ENCODE measurements at regions not wholly inside any gene's neighbourhood (a gene's known extent, or its start where the extent isn't known, plus 50 kb on each side); places are given as distances from the start of the nearest gene placed in this dataset.

DNA sequence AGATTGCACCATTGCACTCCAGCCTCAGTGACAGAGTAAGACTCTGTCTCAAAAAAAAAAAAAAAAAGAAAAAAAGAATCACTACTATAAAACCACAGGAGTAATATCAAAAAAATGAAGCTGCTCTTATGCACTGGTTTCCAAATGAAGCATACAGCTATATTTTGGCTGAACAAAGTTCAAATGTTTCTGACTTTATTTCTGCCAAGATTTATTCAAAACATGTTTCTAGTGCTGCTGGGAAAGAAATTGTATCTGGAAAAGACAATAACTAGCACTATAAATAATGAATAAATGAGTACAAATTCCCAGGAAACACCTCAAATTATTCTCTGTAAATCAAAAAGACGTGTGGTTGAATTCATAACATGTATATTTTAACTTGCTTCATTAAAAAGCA lies 102.5 kb upstream of the MME start:
- Histone ChIP-seq H3K27me3 (ENCODE audit: insufficient read depth, low read length) (no peaks in the 10 kb centered on the region), H2BK5ac (ENCODE audit: low read depth, low read length, poor library complexity) (no peak overlapping the region), H2AFZ (ENCODE audit: insufficient read depth, low read length, poor library complexity) (no peak overlapping the region), H3K23ac (ENCODE audit: low read length) (no peak overlapping the region), H3K36me3 (ENCODE audit: control insufficient read depth in 1 of 2, insufficient read depth in 2 of 2, low read length in 2 of 2) (no peaks in the 10 kb centered on the region), H3K4me3 (ENCODE audit: low read depth, low read length) (no peak overlapping the region), H2BK120ac (ENCODE audit: insufficient read depth, low read length, poor library complexity) (no peak overlapping the region), H2BK12ac (ENCODE audit: low read length) (no peak overlapping the region), H4K12ac (ENCODE audit: low read depth, low read length) (no peak overlapping the region), H4K8ac (ENCODE audit: low read depth, low read length) (no peak overlapping the region), H3K9ac (ENCODE audit: low read length) (no peak overlapping the region), H3K27ac (ENCODE audit: low read depth, low read length) (no peak overlapping the region), H3K4me1 (ENCODE audit: control insufficient read depth in 1 of 2, insufficient read depth in 2 of 2, low read length in 2 of 2) (peaks cover 3 to 4% of the 10 kb centered on the region in 2 experiments), H3K79me1 (ENCODE audit: low read length) (peaks cover 2% of the 10 kb centered on the region), H3K14ac (ENCODE audit: low read length) (no peak overlapping the region), H3K9me3 (ENCODE audit: insufficient read depth, low read depth, low read length) (no peaks in the 10 kb centered on the region), H2AK5ac (ENCODE audit: low read length) (no peak overlapping the region), H3K79me2 (ENCODE audit: control insufficient read depth, insufficient read depth, low read length, poor library complexity) (no peaks in the 10 kb centered on the region), H3K18ac (ENCODE audit: low read length) (no peak overlapping the region), H3K4ac (ENCODE audit: low read depth, low read length) (no peak overlapping the region), H4K91ac (ENCODE audit: low read depth, low read length) (no peak overlapping the region), H3K4me2 (ENCODE audit: low read length) (no peak overlapping the region)
- no peak for DNase-seq
- WGBS (ENCODE audit: extremely low coverage, insufficient coverage, insufficient read length), result no CpG with 5 or more reads among the region's 1 CpG

DNA sequence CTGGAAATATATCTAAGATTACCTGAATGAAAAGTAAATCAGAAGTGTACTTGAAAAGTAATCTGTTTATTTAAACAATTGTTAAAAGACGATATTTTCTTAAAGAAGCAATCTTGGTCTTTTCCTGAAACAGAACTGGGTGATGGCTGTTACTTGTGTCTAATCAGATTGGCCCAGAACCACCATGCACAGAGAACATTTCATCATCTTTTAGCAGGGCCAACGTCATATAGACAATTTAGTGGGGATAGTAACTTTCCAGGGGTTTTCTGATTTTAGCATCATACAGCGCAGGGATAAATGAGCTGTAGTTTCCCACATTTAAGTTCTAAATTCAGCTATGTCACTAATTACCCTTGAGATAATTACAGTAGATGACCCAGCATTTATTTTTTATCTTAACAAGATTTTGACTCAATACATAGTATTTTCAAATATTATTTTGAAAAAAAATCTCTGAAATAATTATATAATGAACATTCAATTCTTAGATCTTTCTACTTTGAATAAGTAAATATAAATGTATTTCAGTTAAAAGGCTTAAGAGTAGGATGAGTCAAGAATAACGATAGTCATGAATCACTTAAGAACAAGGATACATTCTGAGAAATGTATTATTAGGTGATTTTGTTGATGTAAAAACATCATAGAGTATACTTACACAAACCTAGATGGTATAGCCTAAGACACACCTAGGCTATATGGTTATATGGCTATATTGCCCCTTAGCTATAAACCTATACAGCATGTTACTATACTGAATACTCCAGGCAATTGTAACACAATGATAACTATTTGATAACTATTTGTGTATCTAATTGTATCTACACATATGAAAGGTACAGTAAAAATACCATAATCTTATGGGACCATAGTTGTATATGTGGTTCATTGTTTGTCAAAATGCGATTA lies 103.8 kb upstream of the MME start:
- H3K4me2 ChIP-seq (ENCODE audit: low read length), result no peak overlapping the region
- no peak overlapping the region for H2AFZ ChIP-seq (ENCODE audit: insufficient read depth, low read length, poor library complexity)
- no peaks in the 10 kb centered on the region for H3K79me2 ChIP-seq (ENCODE audit: control insufficient read depth, insufficient read depth, low read length, poor library complexity)
- H3K14ac ChIP-seq (ENCODE audit: low read length), result no peak overlapping the region
- H3K18ac ChIP-seq (ENCODE audit: low read length), result no peak overlapping the region
- no peak overlapping the region for H4K12ac ChIP-seq (ENCODE audit: low read depth, low read length)
- no peaks in the 10 kb centered on the region for H3K36me3 ChIP-seq (ENCODE audit: control insufficient read depth in 1 of 2, insufficient read depth in 2 of 2, low read length in 2 of 2)
- H3K27me3 ChIP-seq (ENCODE audit: insufficient read depth, low read length), result no peaks in the 10 kb centered on the region
- no peak overlapping the region for H2BK120ac ChIP-seq (ENCODE audit: insufficient read depth, low read length, poor library complexity)
- no peak overlapping the region for H4K8ac ChIP-seq (ENCODE audit: low read depth, low read length)
- no peak overlapping the region for H3K4ac ChIP-seq (ENCODE audit: low read depth, low read length)
- no CpG with 5 or more reads among the region's 5 CpGs for WGBS (ENCODE audit: extremely low coverage, insufficient coverage, insufficient read length)
- no peak overlapping the region for H3K23ac ChIP-seq (ENCODE audit: low read length)
- H3K4me1 ChIP-seq (ENCODE audit: control insufficient read depth in 1 of 2, insufficient read depth in 2 of 2, low read length in 2 of 2), result peaks cover 3 to 6% of the 10 kb centered on the region in 2 experiments
- DNase-seq, result peak in 1 of 2 donors; percentile 30
- peaks cover 4% of the 10 kb centered on the region for H3K79me1 ChIP-seq (ENCODE audit: low read length)
- no peak overlapping the region for H2BK5ac ChIP-seq (ENCODE audit: low read depth, low read length, poor library complexity)
- H3K9me3 ChIP-seq (ENCODE audit: insufficient read depth, low read depth, low read length), result no peaks in the 10 kb centered on the region
- no peak overlapping the region for H3K9ac ChIP-seq (ENCODE audit: low read length)
- no peak overlapping the region for H2AK5ac ChIP-seq (ENCODE audit: low read length)
- H2BK12ac ChIP-seq (ENCODE audit: low read length), result no peak overlapping the region
- no peak overlapping the region for H3K4me3 ChIP-seq (ENCODE audit: low read depth, low read length)
- no peak overlapping the region for H3K27ac ChIP-seq (ENCODE audit: low read depth, low read length)
- H4K91ac ChIP-seq (ENCODE audit: low read depth, low read length), result no peak overlapping the region

DNA sequence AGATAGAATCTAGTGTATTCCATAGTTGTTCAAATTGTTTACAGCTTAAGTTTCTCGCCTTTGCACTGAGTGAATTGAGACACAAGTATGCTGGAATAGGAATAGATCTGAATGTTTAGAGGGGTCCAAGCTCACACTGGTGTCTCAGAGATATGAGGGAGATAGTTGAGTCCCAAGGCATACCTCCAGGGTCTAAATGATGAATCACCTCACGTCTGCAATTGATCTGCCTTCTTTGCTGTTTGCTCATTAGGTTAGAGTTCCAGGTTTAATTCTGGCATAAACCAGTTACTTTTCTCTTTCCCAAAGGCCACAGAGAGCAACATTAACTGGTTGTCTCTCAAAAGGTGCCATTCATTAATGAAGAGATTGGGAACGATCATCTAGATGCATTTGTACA lies 106.3 kb upstream of the MME start:
- H3K27ac ChIP-seq (ENCODE audit: low read depth, low read length), result no peak overlapping the region
- H3K23ac ChIP-seq (ENCODE audit: low read length), result no peak overlapping the region
- H3K9me3 ChIP-seq (ENCODE audit: insufficient read depth, low read depth, low read length), result no peaks in the 10 kb centered on the region
- DNase-seq, result peak; percentile 80 to 85
- H3K4me3 ChIP-seq (ENCODE audit: low read depth, low read length), result no peak overlapping the region
- H4K91ac ChIP-seq (ENCODE audit: low read depth, low read length), result no peak overlapping the region
- no peak overlapping the region for H3K4me2 ChIP-seq (ENCODE audit: low read length)
- no peak overlapping the region for H2AFZ ChIP-seq (ENCODE audit: insufficient read depth, low read length, poor library complexity)
- peaks cover 5% of the 10 kb centered on the region for H3K79me1 ChIP-seq (ENCODE audit: low read length)
- no peak overlapping the region for H3K18ac ChIP-seq (ENCODE audit: low read length)
- no peak overlapping the region for H2BK12ac ChIP-seq (ENCODE audit: low read length)
- H3K79me2 ChIP-seq (ENCODE audit: control insufficient read depth, insufficient read depth, low read length, poor library complexity), result no peaks in the 10 kb centered on the region
- no peak overlapping the region for H3K9ac ChIP-seq (ENCODE audit: low read length)
- no peak overlapping the region for H4K8ac ChIP-seq (ENCODE audit: low read depth, low read length)
- no peak overlapping the region for H2BK120ac ChIP-seq (ENCODE audit: insufficient read depth, low read length, poor library complexity)
- no peak overlapping the region for H2BK5ac ChIP-seq (ENCODE audit: low read depth, low read length, poor library complexity)
- H3K36me3 ChIP-seq (ENCODE audit: control insufficient read depth in 1 of 2, insufficient read depth in 2 of 2, low read length in 2 of 2), result no peaks in the 10 kb centered on the region
- H4K12ac ChIP-seq (ENCODE audit: low read depth, low read length), result no peak overlapping the region
- peaks cover 3 to 6% of the 10 kb centered on the region in 2 experiments for H3K4me1 ChIP-seq (ENCODE audit: control insufficient read depth in 1 of 2, insufficient read depth in 2 of 2, low read length in 2 of 2)
- H3K27me3 ChIP-seq (ENCODE audit: insufficient read depth, low read length), result no peaks in the 10 kb centered on the region
- no peak overlapping the region for H3K14ac ChIP-seq (ENCODE audit: low read length)
- no peak overlapping the region for H3K4ac ChIP-seq (ENCODE audit: low read depth, low read length)
- no CpG with 5 or more reads among the region's 3 CpGs for WGBS (ENCODE audit: extremely low coverage, insufficient coverage, insufficient read length)
- no peak overlapping the region for H2AK5ac ChIP-seq (ENCODE audit: low read length)

DNA sequence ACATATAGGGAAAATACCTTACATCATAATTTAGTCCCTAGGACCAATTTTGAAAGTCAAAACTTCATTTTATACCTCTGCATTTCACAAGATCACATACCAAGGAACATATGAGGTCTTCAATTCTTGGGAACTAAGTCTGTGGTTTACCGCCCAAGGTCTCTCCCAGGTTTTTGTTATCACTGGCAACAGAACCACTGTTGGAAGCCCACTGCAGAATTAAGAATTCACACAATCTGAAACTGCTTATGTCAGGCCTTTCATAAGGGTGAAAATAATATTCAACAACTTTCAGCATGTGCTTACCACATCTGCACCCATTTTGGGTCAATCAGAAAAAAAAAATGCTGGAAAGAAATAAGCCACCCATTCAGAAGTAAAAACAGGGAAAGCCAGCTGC lies 107.2 kb upstream of the MME start:
- H4K8ac ChIP-seq (ENCODE audit: low read depth, low read length), result no peak overlapping the region
- peaks cover 3 to 6% of the 10 kb centered on the region in 2 experiments for H3K4me1 ChIP-seq (ENCODE audit: control insufficient read depth in 1 of 2, insufficient read depth in 2 of 2, low read length in 2 of 2)
- no peak overlapping the region for H3K9ac ChIP-seq (ENCODE audit: low read length)
- no peak overlapping the region for H3K4ac ChIP-seq (ENCODE audit: low read depth, low read length)
- no peak overlapping the region for H3K27ac ChIP-seq (ENCODE audit: low read depth, low read length)
- no peak overlapping the region for H2BK120ac ChIP-seq (ENCODE audit: insufficient read depth, low read length, poor library complexity)
- H3K4me2 ChIP-seq (ENCODE audit: low read length), result no peak overlapping the region
- no peak overlapping the region for H3K23ac ChIP-seq (ENCODE audit: low read length)
- peak overlapping the region; percentile 30 for H2BK12ac ChIP-seq (ENCODE audit: low read length)
- H3K4me3 ChIP-seq (ENCODE audit: low read depth, low read length), result no peak overlapping the region
- peak overlapping the region; percentile 5 for H4K91ac ChIP-seq (ENCODE audit: low read depth, low read length)
- no peak overlapping the region for H4K12ac ChIP-seq (ENCODE audit: low read depth, low read length)
- H2BK5ac ChIP-seq (ENCODE audit: low read depth, low read length, poor library complexity), result no peak overlapping the region
- H3K79me1 ChIP-seq (ENCODE audit: low read length), result peaks cover 6% of the 10 kb centered on the region
- no peak overlapping the region for H3K18ac ChIP-seq (ENCODE audit: low read length)
- H3K79me2 ChIP-seq (ENCODE audit: control insufficient read depth, insufficient read depth, low read length, poor library complexity), result no peaks in the 10 kb centered on the region
- no peaks in the 10 kb centered on the region for H3K27me3 ChIP-seq (ENCODE audit: insufficient read depth, low read length)
- H2AFZ ChIP-seq (ENCODE audit: insufficient read depth, low read length, poor library complexity), result no peak overlapping the region
- no peak overlapping the region for H2AK5ac ChIP-seq (ENCODE audit: low read length)
- no peaks in the 10 kb centered on the region for H3K9me3 ChIP-seq (ENCODE audit: insufficient read depth, low read depth, low read length)
- H3K36me3 ChIP-seq (ENCODE audit: control insufficient read depth in 1 of 2, insufficient read depth in 2 of 2, low read length in 2 of 2), result no peaks in the 10 kb centered on the region
- no peak for DNase-seq
- H3K14ac ChIP-seq (ENCODE audit: low read length), result no peak overlapping the region
- no CpG with 5 or more reads among the region's 1 CpG for WGBS (ENCODE audit: extremely low coverage, insufficient coverage, insufficient read length)
